ENCODE measurements at regions not wholly inside any gene's neighbourhood (a gene's known extent, or its start where the extent isn't known, plus 50 kb on each side); places are given as distances from the start of the nearest gene placed in this dataset.

DNA sequence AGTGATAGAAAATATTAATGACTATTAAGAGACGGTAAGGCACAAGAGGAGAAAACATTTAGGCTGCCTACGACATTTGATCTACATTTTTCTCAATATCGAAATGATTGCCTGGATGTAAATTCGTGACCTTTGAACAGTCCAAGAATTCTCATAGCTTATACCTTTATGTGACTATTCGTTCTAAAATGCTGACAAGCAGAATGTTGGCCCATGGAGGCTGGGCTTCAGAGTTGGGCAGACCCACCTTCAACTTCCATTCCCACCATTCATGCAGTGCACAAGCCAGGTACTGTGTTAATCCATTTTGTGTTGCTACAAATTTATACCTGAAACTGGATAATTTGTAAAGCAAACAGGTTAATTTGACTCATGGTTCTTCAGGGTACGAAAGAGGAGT lies 441.4 kb upstream of the COBL start:
- DNase-seq, result no peak

DNA sequence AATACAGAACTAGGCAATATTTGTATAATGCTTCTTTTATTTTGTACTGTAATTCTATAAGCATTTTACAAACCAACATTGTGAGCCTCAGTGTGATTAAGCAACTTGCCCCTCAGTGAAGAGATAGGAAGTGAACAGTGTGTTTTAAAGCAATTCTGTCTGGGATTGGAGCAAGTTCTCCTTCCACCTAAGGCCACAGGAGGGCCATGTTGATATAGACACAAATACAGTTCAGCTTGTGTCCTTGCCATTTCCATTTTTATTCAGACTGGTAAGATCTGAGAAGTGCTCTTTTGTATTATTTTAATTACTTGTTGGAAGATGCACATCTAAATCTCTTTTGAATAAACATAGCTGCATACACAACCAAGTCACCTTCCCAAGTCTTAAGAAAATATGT lies 416.3 kb upstream of the COBL start:
- DNase-seq, result no peak

DNA sequence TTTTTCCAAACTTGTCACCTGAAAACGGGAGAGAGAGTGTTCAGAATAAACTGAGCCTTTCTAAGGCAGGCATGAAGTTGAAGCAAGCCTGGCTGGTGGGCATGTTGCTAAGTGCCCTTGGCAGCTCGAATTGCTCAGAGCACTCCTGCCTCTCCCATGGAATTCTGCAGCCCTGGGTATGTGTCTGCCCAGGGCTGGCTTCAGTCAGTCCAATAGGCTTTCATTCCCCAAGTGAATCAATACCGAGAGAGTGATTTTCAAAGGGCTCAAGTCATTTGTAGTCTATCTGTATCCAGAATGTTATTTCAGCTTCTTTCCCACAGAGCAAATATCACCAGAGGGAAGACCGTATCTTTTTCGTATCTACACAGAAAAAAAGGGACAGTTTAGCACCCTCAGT lies 415.5 kb upstream of the COBL start:
- no peak for DNase-seq

DNA sequence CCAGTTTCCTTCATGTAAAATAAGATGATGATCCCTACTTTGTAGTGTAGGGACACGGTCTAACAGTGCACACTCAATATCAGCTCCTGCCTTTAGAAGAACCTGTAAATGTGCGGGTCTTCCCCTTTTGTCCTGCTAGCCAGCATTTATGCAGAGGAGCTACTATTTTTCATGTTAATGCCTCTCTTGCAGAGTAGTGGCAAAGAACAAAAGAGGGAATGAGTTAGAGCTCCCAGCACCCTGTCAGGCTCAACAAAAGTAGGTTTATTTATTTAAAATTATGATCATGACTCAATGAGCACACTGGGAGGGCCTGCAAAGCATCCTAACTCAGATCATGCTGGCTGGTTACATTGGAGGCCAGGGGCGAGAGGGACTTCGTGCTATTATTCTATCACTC lies 414.5 kb upstream of the COBL start:
- no peak for DNase-seq

GRCh38 chr7:51727441-51727840 lies 410.8 kb upstream of the COBL start:
- no peak for DNase-seq

DNA sequence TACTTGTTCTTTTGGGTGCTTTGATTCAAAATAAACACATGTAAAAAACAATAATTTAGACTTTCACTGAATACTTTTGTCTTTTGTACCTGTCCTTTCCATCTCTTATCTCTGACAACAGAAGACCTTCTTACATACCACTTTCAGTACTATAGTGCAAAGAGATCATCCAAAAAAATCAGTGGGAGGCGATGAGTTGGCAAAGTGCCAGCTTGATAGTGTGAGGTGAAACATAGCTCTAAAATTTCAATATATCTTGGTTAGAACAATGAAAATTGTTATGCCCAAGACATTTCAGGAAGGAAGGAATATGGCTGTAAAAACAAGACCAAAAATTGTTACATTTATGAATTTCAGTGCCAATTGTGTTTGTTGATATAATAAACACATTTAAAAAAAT lies 390.2 kb upstream of the COBL start:
- no peak for DNase-seq

DNA sequence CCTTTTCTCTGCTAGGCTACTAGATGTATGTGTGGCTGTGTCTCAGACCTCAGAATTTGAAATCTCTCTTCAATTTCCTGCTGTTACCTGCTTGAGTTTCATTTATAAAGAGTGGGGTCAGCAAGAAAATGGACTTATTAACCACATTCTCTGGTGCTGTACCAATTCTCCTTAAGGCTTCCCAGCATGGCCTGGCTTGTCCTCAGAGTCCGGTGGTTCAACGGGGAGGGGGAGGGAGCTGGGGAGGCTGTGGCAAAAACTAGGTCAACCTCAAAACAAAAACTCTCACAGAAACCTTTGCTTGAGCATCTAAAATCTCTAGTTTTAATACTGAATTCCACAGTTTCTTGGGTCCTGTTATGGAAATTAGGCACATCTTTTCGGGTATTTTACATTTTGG lies 389.1 kb upstream of the COBL start:
- DNase-seq, result no peak

GRCh38 chr7:51702673-51703072 lies 386.1 kb upstream of the COBL start:
- no peak for DNase-seq

GRCh38 chr7:51701935-51702334 lies 385.3 kb upstream of the COBL start:
- DNase-seq, result no peak

DNA sequence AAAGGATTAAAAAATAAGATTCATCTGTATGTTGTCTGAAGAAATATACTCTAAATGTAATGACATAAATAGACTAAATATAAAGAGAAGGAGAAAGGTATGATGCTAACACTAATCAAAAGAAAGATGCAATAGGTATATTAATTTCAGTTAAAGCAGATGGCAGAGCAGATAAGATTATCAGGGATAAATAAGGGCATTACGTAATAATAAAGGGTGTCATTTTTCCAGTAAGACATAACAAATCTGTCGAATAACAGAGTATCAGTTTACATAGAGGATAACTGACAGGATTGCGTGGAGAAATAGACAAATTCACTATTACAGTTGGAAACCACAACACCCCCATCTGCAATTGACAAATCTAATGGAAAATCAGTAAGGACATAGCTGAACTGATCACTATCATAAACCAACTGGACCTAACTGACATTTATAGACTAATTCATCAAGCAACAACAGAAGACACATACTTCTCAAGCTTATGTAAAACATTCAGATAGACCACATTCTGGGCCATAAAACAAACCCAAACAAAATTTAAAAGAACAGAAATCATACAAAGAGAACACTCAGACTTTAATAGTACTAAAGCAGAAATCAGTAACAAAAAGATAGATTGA lies 384.1 kb upstream of the COBL start:
- DNase-seq, result no peak

DNA sequence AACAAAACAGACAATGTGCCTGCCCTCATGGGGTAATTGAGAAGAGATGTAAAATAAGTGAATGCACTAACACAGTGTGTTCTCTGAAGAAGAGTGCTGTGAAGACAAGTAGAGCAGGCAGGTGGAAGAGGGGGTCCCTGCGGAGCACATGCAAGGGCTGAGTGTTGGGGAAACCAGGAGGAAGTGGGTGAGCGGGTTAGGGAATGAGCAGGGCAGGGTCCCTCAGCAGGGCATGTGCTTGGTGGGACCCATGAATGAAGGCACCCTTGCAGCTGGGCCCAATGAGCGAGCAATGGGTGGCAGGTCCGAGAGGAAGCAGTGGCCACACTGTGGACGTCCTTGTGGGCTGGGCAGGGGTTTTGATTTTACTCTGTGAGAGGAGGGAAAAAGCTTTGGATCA lies 376.6 kb upstream of the COBL start:
- DNase-seq, result no peak

DNA sequence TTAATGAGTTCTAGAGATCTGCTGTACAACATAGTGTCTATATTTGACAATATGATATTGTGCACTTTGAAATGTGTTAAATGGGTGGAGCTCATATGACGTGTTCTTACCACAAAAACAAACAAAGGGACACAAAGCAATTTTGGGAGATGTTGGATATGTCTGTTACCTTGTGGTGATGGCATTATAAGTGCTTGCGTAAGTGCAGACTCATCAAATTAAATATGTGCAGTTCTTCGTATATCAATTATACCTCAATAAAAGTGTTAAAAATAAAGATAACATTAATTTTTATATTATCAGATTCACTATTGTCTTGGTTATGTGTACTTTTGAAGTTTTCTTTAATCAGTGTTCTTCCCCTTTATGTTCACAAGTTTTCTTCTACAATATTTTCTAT lies 372.9 kb upstream of the COBL start:
- no peak for DNase-seq

DNA sequence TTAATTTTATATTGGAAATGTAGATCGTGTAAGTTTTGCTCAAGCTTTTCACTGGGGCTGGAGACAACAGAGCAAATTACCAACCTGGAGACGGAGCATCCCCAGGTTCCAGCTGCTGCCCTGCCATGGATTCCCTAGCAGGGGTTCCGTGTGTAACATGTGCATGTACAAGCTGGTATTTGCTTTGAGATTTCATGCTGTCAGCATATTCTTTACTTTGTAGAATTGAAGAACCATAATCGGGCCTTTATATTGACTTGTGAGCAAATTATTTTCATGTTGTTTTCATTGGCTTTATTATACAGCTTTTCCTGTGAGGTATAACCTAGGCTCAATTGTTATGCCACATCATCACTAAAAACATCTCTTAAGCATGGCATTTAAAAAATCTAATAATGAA lies 369.2 kb upstream of the COBL start:
- DNase-seq, result no peak

GRCh38 chr7:51680594-51681399 lies 364.2 kb upstream of the COBL start:
- no peak for DNase-seq

DNA sequence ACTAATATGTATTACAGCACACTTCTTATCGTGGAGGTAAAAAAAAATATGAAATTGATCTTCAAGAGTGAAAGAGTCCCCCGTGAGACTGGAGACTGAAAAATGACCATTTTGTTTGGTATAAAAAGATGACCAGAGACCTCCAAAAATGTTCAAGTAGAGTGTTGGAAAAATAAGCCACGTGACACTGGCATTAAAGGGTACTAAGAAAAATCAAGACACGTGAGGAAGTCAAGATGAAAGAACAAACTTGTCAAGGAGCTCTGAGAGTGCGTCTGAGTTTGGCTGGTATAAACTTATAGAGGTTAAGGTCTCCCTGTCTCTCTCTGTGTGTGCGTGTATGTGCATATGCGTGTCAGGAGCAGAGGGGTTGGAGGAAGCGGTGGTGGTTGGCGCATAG lies 362.7 kb upstream of the COBL start:
- DNase-seq, result no peak

DNA sequence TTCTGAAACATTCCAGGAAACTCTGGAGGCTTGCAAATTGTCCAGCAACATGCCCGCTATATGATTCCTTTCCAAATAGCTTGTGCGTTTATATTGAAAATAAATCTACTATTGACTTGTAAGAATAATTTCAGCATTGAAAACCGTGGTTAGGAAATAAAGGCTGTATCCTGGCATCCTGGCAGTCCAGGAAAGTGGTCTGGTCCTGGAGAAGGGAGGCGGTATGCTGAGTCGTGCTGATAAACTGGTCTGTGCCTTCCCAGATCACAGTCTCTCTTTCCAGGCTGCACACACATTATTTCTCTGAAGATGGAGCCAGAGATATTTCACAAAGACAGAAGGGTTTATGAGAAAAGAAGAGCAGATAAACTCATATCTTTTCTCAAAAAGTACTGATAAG lies 350.1 kb upstream of the COBL start:
- no peak for DNase-seq

DNA sequence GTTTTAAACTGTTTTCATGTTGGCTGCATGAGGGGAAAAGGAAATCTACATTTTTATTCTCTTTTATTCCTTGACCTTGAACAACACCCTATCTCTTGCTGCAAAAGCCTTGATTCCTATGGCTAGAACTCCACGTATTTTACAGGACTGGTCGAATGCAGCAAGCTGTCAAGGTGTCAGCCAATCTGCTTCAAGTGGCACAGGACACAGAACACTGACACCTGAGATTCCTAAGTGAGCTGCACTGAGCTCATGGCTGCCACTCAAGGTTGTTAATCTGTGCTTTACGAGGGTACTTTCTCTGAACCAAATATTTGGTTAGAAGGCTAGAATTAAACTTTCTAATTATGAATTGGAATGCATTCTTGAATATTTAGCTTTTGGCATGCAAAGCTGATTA lies 349.7 kb upstream of the COBL start:
- DNase-seq, result no peak

GRCh38 chr7:51665045-51665780 lies 348.6 kb upstream of the COBL start:
- DNase-seq, result no peak

GRCh38 chr7:51660516-51660915 lies 343.9 kb upstream of the COBL start:
- DNase-seq, result no peak

- no peak for DNase-seq
Measured at GRCh38 chr7:51658684-51659083, 342.1 kb upstream of the COBL start.

DNA sequence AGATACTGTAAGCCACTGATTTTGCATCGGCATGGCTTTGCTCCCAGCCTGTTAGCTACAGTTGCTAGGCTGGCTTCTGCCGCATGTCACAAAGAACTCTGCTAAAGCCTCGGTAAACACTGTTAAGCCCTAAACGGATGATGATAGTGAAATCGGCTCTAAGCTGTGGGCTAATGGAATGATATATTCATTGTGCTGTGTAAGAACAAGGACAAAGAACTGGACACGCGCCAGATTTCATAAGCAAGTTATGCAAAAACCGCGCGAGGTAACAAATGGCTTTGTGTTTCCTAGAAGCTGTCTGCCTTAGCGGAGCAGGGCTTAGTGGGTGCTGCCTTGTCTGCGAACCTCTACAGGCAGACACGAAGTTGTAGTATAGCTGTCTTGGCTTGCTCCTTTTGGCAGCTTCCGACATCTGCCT lies 331.3 kb upstream of the COBL start:
- no peak for DNase-seq

DNA sequence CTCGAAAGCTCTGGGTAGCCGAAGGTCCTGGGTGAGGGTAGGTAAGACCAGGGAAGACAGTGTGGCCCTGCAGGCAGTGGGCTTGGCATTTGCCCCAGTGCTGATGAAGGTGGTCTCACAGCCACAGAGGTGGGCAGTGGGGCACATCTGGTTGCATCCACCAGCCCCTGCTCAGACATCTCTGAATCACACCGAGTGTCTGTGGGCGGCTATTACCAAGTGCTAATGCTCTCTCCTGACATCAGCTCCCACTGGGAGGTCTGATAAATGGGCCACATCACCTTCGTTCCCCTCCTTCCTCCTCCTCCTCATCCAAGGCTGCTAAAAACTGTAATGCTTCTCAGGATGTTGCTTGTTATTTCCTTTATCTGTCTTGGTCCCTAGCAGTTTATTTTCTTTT lies 330.9 kb upstream of the COBL start:
- DNase-seq, result no peak

DNA sequence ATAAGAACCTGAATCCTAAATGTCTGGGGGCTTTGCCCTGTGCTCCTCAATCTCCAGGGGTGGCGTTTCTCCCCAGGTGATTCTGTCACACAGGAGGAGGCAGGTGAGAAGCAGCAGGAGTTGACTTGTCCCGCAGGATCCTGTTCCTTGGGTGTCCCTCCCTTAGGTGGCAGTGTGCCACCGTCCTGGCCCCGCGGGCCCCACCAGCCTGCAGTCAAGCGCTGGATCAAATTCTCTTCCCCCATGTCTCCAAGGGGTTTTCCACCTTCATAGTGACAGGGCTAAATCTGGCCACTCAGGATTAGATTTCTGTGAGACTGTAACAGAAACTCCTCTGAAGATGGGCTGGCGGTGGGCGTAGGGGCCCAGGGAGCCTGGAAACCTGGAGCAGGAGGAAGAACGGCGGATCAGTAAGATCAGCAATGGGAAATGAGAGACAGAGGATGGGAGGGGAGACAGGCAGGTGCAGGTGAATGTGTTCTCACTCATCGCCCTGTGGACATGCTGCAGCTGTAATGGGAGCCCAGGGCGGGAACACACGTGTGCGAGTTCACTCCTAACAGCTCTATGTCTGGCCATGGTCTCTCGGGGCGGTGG lies 329.2 kb upstream of the COBL start:
- no peak for DNase-seq

DNA sequence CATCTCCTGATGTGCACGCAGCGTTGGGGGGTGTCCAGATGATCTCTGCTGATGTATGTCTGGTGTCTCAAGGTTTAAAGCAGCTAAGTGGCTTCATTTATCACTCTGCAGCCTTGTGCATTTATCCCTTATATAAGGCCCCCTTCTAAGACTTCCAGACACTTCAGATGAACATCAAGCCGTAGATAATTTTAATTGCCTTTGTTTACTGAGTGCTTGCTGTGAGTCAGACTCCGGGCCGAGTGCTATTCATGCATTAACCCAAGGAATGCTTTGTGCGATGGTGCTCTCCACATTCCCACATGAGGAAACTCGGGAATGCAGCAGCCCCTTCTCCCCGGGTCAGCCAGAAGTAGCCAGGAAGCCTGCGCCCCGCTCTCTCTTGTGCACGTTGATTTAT lies 328.6 kb upstream of the COBL start:
- no peak for DNase-seq
